ENCODE measurements at regions not wholly inside any gene's neighbourhood (a gene's known extent, or its start where the extent isn't known, plus 50 kb on each side); places are given as distances from the start of the nearest gene placed in this dataset.

GRCh38 chr21:38649120-38649519 lies 150.8 kb upstream of the ERG start:
- Histone ChIP-seq H2AFZ (ENCODE audit: low read length) (no peak overlapping the region), H4K20me1 (ENCODE audit: insufficient read depth, low read length) (no peaks in the 10 kb centered on the region), H3K4me1 (ENCODE audit: insufficient read depth, low read length, poor library complexity, severe bottlenecking) (no peaks in the 10 kb centered on the region), H3K27ac (ENCODE audit: low read depth, low read length, poor library complexity, severe bottlenecking) (no peak overlapping the region), H3K79me2 (ENCODE audit: insufficient read depth, low read depth, low read length) (no peaks in the 10 kb centered on the region), H3K4me2 (ENCODE audit: low read length) (no peak overlapping the region), H3K9me3 (ENCODE audit: low read length) (no peaks in the 10 kb centered on the region), H3K36me3 (ENCODE audit: insufficient read depth, low read length) (no peaks in the 10 kb centered on the region), H3K9me2 (ENCODE audit: insufficient read depth, low read length) (no peaks in the 10 kb centered on the region), H3K4me3 (ENCODE audit: low read depth, low read length, poor library complexity, severe bottlenecking) (no peak overlapping the region)
- intact Hi-C loops (cut with micrococcal nuclease; ENCODE audit: unreplicated experiment), result no loop called here
- ChIA-PET CTCF (ENCODE audit: unreplicated experiment) (no interaction called here), POLR2A (no interaction called here)
- BruUV-seq (replicated peaks), result no TSS peak
- no peak for DNase-seq (ENCODE audit: low spot score)
- no peak for TF ChIP-seq EZH2phosphoT487 (IDR thresholded peaks at IDR 0.05; ENCODE audit: borderline replicate concordance, low read depth, low read length)
- TF ChIP-seq, protein P1, sequence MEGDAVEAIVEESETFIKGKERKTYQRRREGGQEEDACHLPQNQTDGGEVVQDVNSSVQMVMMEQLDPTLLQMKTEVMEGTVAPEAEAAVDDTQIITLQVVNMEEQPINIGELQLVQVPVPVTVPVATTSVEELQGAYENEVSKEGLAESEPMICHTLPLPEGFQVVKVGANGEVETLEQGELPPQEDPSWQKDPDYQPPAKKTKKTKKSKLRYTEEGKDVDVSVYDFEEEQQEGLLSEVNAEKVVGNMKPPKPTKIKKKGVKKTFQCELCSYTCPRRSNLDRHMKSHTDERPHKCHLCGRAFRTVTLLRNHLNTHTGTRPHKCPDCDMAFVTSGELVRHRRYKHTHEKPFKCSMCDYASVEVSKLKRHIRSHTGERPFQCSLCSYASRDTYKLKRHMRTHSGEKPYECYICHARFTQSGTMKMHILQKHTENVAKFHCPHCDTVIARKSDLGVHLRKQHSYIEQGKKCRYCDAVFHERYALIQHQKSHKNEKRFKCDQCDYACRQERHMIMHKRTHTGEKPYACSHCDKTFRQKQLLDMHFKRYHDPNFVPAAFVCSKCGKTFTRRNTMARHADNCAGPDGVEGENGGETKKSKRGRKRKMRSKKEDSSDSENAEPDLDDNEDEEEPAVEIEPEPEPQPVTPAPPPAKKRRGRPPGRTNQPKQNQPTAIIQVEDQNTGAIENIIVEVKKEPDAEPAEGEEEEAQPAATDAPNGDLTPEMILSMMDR (conservative IDR thresholded peaks at IDR 0.05; ENCODE audit: low read length), result no peak

- ChIA-PET CTCF (ENCODE audit: unreplicated experiment) (no interaction called here), POLR2A (no interaction called here)
- Histone ChIP-seq H2AFZ (ENCODE audit: low read length) (no peak overlapping the region), H3K36me3 (ENCODE audit: insufficient read depth, low read length) (no peaks in the 10 kb centered on the region), H3K4me3 (ENCODE audit: low read depth, low read length, poor library complexity, severe bottlenecking) (no peak overlapping the region), H3K4me1 (ENCODE audit: insufficient read depth, low read length, poor library complexity, severe bottlenecking) (no peaks in the 10 kb centered on the region), H4K20me1 (ENCODE audit: insufficient read depth, low read length) (no peaks in the 10 kb centered on the region), H3K79me2 (ENCODE audit: insufficient read depth, low read depth, low read length) (no peaks in the 10 kb centered on the region), H3K4me2 (ENCODE audit: low read length) (no peak overlapping the region), H3K9me3 (ENCODE audit: low read length) (no peaks in the 10 kb centered on the region), H3K9me2 (ENCODE audit: insufficient read depth, low read length) (no peaks in the 10 kb centered on the region), H3K27ac (ENCODE audit: low read depth, low read length, poor library complexity, severe bottlenecking) (no peak overlapping the region)
- no peak for DNase-seq (ENCODE audit: low spot score)
- BruUV-seq (replicated peaks), result no TSS peak
- TF ChIP-seq EZH2phosphoT487 (IDR thresholded peaks at IDR 0.05; ENCODE audit: borderline replicate concordance, low read depth, low read length), result no peak
- TF ChIP-seq, protein P1 (conservative IDR thresholded peaks at IDR 0.05; ENCODE audit: low read length), result no peak
- intact Hi-C loops (cut with micrococcal nuclease; ENCODE audit: unreplicated experiment), result no loop called here
Measured at GRCh38 chr21:38651570-38651969, 153.3 kb upstream of the ERG start.

DNA sequence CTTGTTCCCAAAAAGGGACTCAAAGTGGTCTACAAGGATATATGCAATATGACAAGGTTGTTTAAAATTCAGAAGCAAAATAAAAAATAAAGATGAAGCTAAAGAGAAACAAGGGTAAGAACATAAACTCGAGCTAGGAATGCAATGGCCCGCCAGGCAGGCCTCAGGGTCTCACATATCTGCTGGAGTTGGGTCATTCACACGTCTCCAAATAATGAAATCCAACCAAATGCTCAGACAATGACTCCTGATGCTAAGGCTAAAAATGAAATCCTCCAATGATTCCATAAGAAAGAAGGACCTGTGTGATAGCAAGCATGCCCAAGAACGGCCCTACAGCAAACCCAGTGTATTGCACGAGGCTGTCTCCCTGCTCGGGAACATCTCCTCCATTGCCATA lies 153.3 kb upstream of the ETS2 start:
- TF ChIP-seq EZH2phosphoT487 (IDR thresholded peaks at IDR 0.05; ENCODE audit: borderline replicate concordance, low read depth, low read length), result no peak
- TF ChIP-seq, protein P1 (conservative IDR thresholded peaks at IDR 0.05; ENCODE audit: low read length), result no peak
- no TSS peak for BruUV-seq (replicated peaks)
- intact Hi-C loops (cut with micrococcal nuclease; ENCODE audit: unreplicated experiment), result no loop called here
- no peaks in the 10 kb centered on the region for H3K9me2 ChIP-seq (ENCODE audit: insufficient read depth, low read length)
- no peak overlapping the region for H3K27ac ChIP-seq (ENCODE audit: low read depth, low read length, poor library complexity, severe bottlenecking)
- no peaks in the 10 kb centered on the region for H3K9me3 ChIP-seq (ENCODE audit: low read length)
- DNase-seq (ENCODE audit: low spot score), result no peak
- no peak overlapping the region for H2AFZ ChIP-seq (ENCODE audit: low read length)
- no peaks in the 10 kb centered on the region for H3K36me3 ChIP-seq (ENCODE audit: insufficient read depth, low read length)
- H3K4me1 ChIP-seq (ENCODE audit: insufficient read depth, low read length, poor library complexity, severe bottlenecking), result no peaks in the 10 kb centered on the region
- no peak overlapping the region for H3K4me2 ChIP-seq (ENCODE audit: low read length)
- no peak overlapping the region for H3K4me3 ChIP-seq (ENCODE audit: low read depth, low read length, poor library complexity, severe bottlenecking)
- CTCF ChIA-PET (ENCODE audit: unreplicated experiment), result no interaction called here
- no peaks in the 10 kb centered on the region for H3K79me2 ChIP-seq (ENCODE audit: insufficient read depth, low read depth, low read length)
- POLR2A ChIA-PET, result no interaction called here
- no peaks in the 10 kb centered on the region for H4K20me1 ChIP-seq (ENCODE audit: insufficient read depth, low read length)
